ENCODE measurements at regions not wholly inside any gene's neighbourhood (a gene's known extent, or its start where the extent isn't known, plus 50 kb on each side); places are given as distances from the start of the nearest gene placed in this dataset.

DNA sequence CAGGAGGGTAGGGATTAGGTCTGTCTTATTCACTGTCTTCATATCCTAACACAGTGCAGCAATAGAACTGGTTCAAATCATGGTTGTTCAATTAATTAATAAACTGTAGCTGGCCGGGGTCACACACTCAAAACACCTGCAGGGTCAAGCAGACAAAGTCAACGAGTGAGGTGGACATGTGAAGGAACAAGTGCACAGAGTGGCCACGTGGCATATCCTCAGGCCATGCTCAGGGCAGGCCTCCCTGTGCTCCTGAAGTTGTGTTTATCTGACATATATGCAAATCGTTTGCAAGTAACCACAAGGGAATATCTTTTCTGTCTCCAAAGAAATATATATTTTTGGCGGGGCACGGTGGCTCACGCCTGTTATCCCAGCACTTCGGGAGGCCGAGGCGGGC, 98.5 kb upstream of the ZMIZ1 start:
- TF ChIP-seq, protein P1, sequence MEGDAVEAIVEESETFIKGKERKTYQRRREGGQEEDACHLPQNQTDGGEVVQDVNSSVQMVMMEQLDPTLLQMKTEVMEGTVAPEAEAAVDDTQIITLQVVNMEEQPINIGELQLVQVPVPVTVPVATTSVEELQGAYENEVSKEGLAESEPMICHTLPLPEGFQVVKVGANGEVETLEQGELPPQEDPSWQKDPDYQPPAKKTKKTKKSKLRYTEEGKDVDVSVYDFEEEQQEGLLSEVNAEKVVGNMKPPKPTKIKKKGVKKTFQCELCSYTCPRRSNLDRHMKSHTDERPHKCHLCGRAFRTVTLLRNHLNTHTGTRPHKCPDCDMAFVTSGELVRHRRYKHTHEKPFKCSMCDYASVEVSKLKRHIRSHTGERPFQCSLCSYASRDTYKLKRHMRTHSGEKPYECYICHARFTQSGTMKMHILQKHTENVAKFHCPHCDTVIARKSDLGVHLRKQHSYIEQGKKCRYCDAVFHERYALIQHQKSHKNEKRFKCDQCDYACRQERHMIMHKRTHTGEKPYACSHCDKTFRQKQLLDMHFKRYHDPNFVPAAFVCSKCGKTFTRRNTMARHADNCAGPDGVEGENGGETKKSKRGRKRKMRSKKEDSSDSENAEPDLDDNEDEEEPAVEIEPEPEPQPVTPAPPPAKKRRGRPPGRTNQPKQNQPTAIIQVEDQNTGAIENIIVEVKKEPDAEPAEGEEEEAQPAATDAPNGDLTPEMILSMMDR (conservative IDR thresholded peaks at IDR 0.05 in 1 of 2, IDR thresholded peaks at IDR 0.05 in 1 of 2; ENCODE audit: extremely low read depth in 1 of 2, insufficient read depth in 1 of 2, low read depth in 1 of 2, low read length in 2 of 2), result no peak
- no peak for TF ChIP-seq EZH2 (IDR thresholded peaks at IDR 0.05; ENCODE audit: borderline replicate concordance, low read length)

Data from mammary epithelial cell (primary cell).